ENCODE measurements at regions not wholly inside any gene's neighbourhood (a gene's known extent, or its start where the extent isn't known, plus 50 kb on each side); places are given as distances from the start of the nearest gene placed in this dataset.

DNA sequence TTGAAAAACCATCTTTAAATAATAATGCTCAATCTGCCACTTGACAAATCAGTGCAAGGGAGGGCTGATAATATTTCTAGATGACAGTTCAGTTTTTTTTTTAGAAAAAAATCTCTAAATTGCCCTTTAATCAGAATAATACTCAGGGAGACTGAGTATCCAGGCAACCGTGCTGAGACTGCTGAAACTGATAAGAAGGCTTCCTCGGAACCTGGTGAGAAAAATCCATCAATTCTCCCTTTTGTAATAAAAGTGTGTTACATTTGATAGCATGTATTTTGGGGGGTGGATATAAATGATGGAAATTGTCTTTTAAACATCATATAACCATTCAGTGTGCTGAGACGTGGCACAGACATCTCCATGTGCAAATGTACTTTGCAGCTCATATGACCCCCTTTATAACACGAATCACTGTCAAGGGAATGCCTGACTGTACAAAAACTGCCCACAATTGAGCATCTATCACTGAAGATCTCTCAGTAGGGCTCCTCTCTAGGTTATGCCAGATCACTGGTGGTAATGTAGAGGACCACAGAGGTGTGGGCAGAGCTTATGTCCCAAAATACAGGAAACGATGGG, 491.1 kb upstream of the ADARB2 start:
- DNase-seq (ENCODE audit: extremely low read depth, low read depth) = no peak
- TF ChIP-seq, protein P1, sequence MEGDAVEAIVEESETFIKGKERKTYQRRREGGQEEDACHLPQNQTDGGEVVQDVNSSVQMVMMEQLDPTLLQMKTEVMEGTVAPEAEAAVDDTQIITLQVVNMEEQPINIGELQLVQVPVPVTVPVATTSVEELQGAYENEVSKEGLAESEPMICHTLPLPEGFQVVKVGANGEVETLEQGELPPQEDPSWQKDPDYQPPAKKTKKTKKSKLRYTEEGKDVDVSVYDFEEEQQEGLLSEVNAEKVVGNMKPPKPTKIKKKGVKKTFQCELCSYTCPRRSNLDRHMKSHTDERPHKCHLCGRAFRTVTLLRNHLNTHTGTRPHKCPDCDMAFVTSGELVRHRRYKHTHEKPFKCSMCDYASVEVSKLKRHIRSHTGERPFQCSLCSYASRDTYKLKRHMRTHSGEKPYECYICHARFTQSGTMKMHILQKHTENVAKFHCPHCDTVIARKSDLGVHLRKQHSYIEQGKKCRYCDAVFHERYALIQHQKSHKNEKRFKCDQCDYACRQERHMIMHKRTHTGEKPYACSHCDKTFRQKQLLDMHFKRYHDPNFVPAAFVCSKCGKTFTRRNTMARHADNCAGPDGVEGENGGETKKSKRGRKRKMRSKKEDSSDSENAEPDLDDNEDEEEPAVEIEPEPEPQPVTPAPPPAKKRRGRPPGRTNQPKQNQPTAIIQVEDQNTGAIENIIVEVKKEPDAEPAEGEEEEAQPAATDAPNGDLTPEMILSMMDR (IDR thresholded peaks at IDR 0.05; ENCODE audit: low read depth, low read length) = no peak

DNA sequence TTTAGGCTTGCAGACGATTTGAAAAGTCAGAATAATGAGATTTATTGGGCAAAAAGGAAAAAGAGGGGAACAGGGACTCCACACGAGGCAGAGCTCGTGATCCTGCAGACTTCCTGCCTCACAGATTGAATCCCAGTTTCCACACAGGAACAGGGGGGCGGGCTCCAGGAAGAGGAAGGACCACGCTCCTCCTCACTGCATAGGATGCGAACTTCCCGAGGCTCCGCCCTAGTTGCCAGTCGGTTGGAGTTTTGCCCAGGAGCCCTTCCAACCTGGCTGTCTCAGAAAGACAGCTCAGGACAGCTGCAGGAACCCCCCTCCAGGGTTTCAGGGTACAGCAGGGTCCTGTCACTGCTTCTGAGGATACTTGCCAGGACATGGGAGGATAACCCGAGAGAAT, 488.3 kb upstream of the ADARB2 start:
- TF ChIP-seq, protein P1 (IDR thresholded peaks at IDR 0.05; ENCODE audit: low read depth, low read length) = no peak
- DNase-seq (ENCODE audit: extremely low read depth, low read depth) = no peak

DNA sequence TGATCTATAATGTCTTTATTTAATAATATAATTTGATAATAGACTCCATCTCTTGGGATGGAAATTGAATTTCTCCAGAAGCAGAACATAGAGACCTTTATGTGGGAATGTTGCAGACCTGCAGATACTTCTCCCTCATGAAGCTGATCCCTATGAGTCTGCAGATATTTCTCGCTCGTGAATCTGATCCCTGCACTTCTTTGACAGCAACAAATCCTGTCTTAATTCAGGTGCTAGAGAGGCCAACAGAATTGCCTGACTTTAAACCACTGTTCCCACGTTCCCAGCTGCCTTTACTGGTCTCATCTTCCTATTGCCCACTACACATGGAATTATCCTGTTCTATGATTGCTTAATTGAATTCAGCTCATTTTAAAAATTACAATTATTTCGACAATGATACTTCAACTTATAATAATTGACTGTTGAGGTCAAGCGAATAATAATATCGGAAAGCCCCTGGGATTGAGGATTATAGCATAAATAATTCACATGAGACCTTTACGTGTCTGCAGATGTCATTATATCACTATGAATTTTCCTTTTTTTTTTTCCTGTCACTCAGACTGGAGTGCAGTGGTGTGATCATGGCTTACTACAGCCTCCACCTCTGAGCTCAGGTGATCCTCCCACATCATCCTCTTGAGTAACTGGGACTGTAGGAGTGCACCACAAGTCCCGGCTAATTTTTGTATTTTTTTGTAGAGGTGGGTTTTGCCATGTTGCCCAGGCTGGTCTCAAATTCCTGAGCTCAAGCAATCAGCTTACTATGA, 486.4 kb upstream of the ADARB2 start:
- DNase-seq (ENCODE audit: extremely low read depth, low read depth) = no peak
- TF ChIP-seq, protein P1 (IDR thresholded peaks at IDR 0.05; ENCODE audit: low read depth, low read length) = no peak

DNA sequence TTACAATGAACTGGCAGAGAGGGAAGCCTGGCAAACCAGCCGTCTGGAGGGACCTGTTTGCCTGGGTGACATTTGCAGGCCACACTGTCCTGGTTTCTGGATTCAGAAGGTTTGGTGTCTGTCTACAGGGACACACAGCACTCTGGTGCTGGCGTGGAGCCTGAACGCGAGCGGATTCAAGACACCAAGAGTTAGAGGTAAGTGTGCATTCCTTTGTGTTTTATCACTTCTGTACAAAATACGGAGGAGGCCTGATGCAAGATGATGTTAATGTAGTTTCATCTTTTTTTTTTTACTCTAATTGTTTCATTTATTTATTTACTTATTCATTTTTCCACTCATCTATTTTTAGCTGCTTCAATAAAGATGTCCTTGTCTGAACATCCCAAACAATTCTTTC, 485.3 kb upstream of the ADARB2 start:
- TF ChIP-seq, protein P1 (IDR thresholded peaks at IDR 0.05; ENCODE audit: low read depth, low read length) = no peak
- no peak for DNase-seq (ENCODE audit: extremely low read depth, low read depth)

DNA sequence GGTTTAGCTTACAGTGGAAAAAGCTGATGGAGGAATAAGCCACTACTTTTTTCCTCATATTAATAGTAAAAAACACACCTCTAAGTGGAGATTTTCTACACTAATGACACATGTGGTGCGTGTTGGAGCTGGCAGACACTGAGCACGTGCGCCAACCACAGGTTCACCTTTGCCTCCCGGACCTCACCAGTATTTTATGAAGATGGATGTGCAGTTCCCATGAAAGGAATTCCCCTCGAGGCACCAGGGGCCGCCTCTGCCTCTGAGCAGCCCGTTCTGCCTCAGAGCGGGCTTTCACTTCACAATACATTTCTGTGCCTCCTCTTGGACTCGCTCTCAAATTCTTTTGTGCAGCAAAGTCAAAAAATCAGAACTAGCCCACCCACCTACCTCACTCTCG, 477.5 kb upstream of the ADARB2 start:
- TF ChIP-seq, protein P1 (IDR thresholded peaks at IDR 0.05; ENCODE audit: low read depth, low read length) = no peak
- no peak for DNase-seq (ENCODE audit: extremely low read depth, low read depth)

DNA sequence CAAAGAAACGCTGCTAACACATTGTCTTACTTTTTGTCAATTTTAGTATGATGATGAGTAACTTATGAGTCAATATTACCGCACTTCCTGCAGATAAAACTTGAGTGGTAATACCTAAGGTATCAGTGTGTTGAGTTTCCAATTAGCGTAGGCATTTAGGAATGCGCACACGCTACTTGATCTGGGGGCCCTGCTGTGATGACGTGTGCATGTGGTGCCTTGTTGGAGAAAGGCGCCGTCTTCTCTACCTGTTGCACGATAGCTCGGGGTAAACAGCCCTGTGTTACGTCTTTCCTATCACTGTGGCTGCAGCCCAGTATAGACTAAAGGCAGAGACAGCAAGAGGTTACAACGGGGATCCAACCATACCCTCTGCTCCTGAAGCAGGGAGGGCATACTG, 476.8 kb upstream of the ADARB2 start:
- no peak for DNase-seq (ENCODE audit: extremely low read depth, low read depth)
- TF ChIP-seq, protein P1 (IDR thresholded peaks at IDR 0.05; ENCODE audit: low read depth, low read length) = no peak

DNA sequence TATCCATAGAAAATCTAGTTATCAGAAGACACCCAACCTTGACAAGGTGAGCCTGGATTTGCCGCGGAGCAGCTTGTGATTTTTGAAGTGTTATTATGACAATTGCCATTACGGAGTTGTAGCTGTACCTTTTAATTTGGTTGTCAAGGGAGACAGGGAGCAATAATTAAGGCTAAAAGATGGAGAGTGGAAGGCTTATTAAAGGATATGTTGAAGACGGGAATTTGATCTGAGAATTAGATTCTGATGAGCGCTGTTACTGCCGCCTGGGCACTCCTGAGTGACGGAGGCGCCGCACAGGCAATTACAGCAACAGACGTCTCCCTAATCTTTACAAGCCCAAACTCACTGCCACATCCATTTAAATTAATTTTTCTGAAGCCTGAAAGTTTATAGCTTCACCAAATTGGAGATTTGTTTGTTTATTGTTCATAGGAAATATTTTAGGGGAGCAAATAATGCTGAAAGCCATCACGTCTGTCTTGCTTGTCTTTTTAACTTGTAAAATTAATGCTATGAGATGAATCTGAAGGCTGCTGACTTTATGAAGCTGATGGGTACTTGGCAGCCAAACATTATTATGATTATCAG, 475.0 kb upstream of the ADARB2 start:
- TF ChIP-seq, protein P1 (IDR thresholded peaks at IDR 0.05; ENCODE audit: low read depth, low read length) = no peak
- no peak for DNase-seq (ENCODE audit: extremely low read depth, low read depth)
